GM12874 (cell line): ENCODE measurements at regions not wholly inside any gene's neighbourhood (a gene's known extent, or its start where the extent isn't known, plus 50 kb on each side); places are given as distances from the start of the nearest gene placed in this dataset.
A peak's percentile ranks its signal among the peaks of the same experiment; 100 is the strongest.

Experiments
- TF ChIP-seq, protein P1 (sequence below): IDR thresholded peaks from 2 replicates; pipeline ENCODE4 v1.5.1; 2011; ENCODE audit warnings: low read depth, mild to moderate bottlenecking, control low read depth, low read length, moderate library complexity; ENCODE audit not compliant: insufficient read depth

DNA sequence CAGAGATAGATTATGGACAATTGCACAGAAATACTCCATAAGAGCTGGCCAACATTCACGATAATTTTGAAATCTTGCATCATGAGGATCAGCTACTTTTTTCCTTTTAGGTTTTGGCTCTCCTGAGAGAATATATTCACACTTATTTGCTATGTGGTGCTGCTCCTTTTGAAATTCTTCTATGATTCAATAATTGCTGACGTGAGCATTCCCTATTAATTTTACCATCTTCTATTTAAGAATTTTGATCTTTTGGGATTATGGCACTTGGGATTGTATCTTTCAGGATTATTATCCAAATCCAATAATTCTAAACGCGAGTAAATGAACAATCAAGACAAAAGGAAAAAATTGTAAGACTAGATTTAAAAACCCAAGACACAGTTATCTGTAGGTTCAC lies 358.8 kb downstream of the ELAVL2 start:
- TF ChIP-seq, protein P1, sequence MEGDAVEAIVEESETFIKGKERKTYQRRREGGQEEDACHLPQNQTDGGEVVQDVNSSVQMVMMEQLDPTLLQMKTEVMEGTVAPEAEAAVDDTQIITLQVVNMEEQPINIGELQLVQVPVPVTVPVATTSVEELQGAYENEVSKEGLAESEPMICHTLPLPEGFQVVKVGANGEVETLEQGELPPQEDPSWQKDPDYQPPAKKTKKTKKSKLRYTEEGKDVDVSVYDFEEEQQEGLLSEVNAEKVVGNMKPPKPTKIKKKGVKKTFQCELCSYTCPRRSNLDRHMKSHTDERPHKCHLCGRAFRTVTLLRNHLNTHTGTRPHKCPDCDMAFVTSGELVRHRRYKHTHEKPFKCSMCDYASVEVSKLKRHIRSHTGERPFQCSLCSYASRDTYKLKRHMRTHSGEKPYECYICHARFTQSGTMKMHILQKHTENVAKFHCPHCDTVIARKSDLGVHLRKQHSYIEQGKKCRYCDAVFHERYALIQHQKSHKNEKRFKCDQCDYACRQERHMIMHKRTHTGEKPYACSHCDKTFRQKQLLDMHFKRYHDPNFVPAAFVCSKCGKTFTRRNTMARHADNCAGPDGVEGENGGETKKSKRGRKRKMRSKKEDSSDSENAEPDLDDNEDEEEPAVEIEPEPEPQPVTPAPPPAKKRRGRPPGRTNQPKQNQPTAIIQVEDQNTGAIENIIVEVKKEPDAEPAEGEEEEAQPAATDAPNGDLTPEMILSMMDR, result no peak

DNA sequence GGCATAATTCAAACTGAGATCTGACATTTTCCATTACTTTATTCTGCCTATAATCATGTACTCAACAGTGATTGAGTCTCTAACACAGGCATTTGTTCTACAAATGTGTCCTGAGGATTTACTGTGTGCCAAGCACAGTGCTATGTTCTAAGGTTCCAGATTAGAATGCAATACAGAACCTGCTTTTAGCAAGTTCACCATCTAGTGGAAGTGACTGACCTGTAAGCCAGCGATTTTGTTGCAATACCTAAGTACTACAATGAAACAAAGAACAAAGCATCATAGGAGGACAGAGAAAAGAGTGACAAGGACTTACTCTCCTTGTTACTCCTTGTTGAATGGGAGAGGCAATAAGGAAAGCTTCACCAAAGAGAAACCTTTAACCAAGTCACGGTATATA lies 348.1 kb downstream of the ELAVL2 start:
- TF ChIP-seq, protein P1, result no peak

DNA sequence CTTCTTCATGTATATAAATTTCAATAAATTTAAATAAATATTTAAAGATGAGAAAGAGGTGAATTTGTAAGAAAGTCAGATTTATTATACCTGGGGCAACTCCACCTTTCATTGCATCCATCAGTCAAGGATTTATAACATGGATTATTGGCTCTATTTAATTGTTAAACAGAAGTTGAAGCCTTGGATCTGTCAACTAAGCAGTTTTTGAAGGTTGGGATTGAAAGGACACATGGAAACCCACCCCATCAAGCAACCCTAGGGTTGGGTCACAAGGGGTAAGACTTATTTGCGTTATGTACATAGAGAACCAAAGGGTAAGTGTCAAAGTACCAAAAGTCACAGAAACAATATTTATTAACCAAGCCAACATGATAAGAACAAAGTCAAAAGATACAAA lies 342.5 kb downstream of the ELAVL2 start:
- TF ChIP-seq, protein P1, result no peak

DNA sequence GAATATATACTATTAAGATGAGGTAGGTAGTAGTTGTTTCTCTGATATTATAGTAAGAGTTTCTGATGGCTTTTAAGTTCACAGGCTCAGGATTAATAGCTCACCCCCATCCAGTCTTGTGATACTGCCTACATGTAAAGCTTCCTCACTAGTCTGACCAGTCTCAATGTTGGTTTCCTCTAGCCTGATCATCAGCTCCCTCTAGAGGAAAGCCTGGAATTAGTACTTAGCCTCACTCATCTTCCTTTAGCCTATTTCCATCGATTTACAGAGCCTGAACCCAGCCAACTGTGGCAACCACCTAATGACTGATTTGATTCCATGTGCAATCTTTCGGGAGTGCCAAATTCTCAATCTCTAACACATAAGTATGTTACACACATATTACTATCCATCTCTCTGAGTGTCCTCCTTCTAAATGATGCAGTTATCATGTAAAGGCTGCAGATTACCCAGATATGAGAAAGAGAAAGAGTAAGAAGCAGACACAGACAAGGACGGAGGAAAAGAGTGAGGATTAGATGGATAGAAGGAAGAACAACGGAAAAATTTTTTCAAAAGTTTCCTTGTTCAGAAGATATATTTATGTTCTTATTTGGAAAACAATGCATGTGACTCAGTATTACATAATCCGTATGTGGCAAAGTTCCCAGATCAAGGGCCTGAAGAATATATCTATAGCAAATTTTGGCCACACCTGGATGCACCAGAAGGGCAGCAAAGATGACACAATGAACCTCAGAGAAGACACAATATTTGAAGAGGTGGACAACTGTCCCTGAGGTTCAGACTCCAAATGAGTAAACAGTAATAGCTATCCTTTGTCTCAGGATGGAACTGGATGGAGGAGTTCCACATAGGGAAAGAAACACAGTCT lies 333.7 kb downstream of the ELAVL2 start:
- TF ChIP-seq, protein P1, result peak; percentile 17; the same call in 1 of the 2 replicates

DNA sequence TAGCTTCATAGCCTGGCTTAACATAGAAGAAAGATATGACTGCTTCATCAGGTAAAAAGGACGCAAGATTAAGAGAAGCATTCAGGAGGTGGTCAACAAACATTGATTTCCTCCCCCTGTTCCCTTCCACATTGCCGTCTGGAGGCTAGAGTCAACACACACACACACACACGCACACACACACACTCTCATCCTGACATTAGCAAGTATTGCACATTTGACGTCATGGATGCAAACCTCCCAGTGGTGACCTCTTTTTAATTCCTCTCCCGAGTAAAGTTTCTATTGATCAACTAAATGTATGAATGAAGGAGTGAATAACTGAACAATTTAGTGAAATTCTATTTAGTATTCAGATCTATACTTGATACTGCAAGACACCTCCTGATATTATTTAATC lies 332.8 kb downstream of the ELAVL2 start:
- TF ChIP-seq, protein P1, result no peak

DNA sequence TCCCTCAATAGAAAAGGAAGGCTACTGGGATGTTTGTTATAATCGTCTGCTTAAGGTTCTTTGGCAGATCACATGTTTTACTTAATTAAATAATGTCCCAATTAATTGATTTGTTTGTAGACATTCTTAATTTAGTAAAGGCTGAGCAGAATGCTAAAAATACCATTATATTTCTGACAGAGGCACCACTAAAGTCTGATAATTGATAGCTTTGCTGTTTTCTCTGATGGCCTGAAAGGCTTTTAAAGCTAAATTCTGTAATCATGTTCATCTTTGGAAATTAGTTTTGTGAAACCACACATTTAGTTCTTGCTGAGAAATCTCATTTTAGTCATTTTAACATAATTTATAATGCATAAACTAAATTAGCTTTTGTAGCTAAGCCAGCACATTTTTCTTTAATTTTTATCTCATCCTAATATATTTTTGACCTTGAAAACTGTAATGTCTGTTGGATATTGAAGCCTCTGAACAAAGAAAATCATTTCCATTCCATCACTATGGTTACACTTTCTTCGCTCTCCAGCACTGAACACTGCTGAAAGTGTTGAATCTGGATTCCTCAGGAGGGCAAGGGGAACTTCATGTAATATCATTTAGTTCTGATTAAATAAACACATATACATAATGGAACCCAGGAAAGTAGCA lies 329.4 kb downstream of the ELAVL2 start:
- TF ChIP-seq, protein P1, result no peak

DNA sequence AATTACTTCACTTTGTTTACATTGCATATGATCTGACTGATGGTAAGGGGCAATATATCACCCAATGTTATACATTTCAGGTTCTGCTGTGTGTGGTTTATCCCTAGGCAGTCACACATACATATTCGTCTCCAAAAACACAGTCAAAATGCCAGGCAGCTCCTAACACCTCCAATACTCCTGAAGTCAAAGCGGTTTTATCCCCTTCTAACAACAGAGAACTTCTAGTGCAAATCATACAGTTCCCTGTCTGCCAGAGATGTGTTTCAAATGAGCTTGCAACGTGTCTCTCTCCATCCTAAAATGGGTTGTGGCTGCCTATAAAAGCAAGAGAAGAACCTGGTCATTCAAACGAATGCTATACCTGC lies 328.9 kb downstream of the ELAVL2 start:
- TF ChIP-seq, protein P1, result no peak
